Fibroblast of villous mesenchyme (primary cell): ENCODE measurements at regions not wholly inside any gene's neighbourhood (a gene's known extent, or its start where the extent isn't known, plus 50 kb on each side); places are given as distances from the start of the nearest gene placed in this dataset.

ENCODE experiments used
- DNase-seq: peaks from one replicate; pipeline ENCODE4 v3.0.0-alpha.2; 2010; ENCODE audit warnings: low read depth
- H3K4me3 ChIP-seq: 2 replicates; pipeline ENCODE4 v1.5.1; 2011; ENCODE audit warnings: low read depth, mild to moderate bottlenecking, low read length
- TF ChIP-seq, protein P1 (sequence below): IDR thresholded peaks from 2 replicates; pipeline ENCODE4 v1.5.1; 2012; ENCODE audit warnings: low read depth, mild to moderate bottlenecking, low read length; ENCODE audit not compliant: insufficient read depth

DNA sequence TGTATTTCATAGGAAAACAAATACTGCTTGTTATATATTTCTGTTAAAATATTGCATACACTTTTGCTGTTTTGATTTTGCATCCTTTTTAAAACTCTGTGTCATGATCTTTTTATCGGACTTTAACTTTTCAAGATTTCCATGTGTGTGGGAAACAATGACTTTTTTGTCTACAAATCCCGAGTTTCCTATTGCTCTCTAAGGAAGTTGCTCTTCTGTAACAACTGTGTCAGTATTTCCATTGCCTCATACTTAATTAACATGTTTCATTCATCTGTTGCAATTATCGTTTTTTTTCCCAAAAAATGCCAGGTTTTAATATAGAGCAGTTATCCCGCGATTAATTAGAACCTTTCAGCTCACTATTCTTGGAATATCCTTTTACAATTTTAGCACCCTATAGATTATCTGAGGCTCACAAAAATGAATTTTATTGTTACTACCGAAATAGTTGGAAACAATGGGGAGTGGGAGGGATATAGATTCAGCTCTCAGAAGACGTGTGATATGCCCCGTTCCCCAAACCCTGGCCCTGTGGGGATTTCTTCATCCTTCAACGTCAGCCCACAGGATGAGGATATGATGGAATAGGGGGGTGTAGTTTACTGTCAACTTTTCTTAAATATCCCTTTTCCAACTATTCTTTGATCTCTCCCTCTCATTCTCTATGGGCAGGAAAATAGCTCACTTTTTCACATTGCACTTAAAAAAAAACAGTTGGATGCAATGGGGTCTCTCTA lies 297.6 kb upstream of the IGFBP3 start:
- no peak overlapping the region for H3K4me3 ChIP-seq
- TF ChIP-seq, protein P1, sequence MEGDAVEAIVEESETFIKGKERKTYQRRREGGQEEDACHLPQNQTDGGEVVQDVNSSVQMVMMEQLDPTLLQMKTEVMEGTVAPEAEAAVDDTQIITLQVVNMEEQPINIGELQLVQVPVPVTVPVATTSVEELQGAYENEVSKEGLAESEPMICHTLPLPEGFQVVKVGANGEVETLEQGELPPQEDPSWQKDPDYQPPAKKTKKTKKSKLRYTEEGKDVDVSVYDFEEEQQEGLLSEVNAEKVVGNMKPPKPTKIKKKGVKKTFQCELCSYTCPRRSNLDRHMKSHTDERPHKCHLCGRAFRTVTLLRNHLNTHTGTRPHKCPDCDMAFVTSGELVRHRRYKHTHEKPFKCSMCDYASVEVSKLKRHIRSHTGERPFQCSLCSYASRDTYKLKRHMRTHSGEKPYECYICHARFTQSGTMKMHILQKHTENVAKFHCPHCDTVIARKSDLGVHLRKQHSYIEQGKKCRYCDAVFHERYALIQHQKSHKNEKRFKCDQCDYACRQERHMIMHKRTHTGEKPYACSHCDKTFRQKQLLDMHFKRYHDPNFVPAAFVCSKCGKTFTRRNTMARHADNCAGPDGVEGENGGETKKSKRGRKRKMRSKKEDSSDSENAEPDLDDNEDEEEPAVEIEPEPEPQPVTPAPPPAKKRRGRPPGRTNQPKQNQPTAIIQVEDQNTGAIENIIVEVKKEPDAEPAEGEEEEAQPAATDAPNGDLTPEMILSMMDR, result no peak
- DNase-seq, result no peak

DNA sequence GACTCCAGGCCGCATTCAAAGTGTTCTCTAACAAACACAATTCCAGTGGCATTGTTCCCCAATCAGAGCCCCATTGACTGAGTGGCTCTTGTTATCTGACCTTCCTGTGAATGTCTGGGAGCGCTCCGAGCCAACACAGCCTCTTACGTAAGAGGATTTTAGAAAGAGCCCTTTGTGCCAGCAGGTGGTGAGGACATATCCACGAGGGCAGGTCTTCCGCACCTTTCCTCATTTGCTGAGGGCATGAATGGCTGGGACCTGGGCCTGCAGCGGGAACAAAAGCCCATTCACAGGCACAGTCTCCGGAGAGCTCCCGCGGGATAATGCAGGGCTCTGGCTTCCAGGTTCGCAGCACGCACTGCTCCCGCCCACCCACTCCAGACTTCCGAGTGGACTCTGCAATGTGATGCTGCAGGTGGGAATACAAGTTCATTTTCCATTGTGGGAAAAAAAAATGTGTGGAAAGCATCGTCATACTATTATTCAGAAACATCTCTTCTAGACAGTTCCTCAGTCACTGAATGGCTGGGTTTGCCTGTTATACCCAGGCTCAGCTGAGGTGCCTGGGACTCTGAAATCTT lies 295.0 kb upstream of the IGFBP3 start:
- no peak for DNase-seq
- TF ChIP-seq, protein P1, result no peak
- H3K4me3 ChIP-seq, result no peak overlapping the region

DNA sequence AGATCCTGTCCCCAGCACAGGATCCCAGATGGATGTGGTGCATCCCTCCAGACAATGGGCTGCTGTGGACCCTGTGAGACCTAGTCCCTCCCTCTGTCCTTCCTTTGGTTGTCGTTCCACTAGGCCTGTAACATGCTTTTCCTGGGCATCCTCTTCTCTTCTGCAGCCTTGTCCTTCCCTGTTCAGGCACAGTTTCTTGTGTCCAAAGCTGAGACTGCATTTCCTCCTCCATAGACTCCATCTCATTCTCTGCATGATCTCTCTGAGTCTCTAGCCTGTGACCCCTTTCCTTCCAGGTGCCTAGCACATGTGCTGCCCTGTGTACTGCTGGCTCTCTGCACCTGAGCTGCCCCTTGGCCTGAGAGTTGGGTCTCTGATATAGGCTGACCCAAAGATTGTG lies 293.5 kb upstream of the IGFBP3 start:
- no peak overlapping the region for H3K4me3 ChIP-seq
- TF ChIP-seq, protein P1, result no peak
- no peak for DNase-seq

DNA sequence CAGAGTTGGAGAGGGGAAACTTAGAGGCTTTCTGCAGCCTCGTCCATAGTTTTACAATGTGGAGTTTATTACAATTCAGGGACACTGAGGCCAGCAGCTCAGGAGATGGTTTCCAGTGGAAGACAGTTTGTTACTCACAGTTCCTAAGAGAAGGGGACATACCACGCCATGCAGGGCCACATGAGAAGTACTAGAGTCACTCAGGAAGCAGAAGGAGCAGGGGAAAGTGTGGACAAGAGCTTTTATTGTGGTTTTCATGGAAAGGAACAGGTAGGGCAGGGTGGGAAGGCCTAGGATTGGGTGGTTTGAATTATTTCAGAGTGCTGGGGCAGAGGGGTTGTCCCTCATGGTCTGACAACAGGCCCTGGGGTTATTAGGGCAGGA lies 292.1 kb upstream of the IGFBP3 start:
- H3K4me3 ChIP-seq, result no peak overlapping the region
- DNase-seq, result no peak
- TF ChIP-seq, protein P1, result no peak

DNA sequence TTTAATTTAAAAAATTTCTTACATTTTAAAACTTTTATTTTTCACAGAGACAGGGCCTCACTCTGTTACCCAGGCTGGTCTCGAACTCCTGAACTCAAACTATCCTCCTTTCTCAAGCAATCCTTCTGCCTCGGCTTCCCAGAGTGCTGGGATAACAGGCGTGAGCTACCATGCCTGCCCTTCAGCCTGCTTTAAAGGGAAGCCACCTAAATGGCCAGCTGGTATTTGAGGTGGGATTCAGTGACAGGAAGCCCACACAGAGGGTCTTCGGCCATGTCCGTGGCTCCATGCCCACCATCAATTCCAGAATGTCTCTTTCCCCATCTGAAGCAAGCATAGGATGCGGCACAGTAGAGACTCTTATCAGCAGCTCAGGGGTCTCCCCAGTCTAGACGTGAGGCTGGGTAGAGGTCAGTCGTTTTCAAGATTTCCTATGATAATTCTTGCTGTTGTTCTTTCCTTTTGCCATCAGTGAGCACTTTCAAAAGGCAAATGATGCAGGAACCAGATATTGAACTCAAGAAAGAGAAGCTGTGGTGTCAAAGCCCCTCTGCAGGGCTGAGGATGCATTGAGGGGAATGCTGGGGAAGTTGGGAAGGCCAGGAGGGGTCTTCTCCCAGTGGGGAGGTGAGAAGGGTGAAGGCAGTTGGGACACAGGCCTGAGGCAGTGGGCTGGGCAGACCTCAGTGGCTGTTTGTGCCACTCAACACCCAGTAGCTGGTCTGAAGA lies 291.5 kb upstream of the IGFBP3 start:
- no peak overlapping the region for H3K4me3 ChIP-seq
- no peak for DNase-seq
- TF ChIP-seq, protein P1, result no peak

DNA sequence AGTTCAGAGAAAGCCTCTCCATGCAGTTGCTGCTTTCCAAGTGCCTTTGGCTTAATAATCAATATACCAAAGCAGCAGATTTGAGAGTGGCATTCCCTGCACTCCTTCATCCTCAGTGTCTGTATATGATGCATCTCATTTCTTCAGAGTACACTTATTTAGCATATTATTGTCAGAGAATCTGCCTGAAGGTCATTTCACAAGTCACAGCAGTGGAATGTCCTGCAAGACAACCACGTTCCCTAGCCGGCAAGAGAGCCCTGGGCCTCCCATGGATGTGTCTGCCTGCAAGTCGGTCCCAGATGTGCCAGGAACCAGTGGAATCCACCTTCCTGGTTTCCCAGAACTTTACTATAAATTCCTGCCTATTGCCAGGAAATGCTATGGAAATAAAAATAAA lies 289.4 kb upstream of the IGFBP3 start:
- peak; percentile 7 for DNase-seq
- H3K4me3 ChIP-seq, result no peak overlapping the region
- TF ChIP-seq, protein P1, result no peak
